ENCODE measurements at regions not wholly inside any gene's neighbourhood (a gene's known extent, or its start where the extent isn't known, plus 50 kb on each side); places are given as distances from the start of the nearest gene placed in this dataset.

DNA sequence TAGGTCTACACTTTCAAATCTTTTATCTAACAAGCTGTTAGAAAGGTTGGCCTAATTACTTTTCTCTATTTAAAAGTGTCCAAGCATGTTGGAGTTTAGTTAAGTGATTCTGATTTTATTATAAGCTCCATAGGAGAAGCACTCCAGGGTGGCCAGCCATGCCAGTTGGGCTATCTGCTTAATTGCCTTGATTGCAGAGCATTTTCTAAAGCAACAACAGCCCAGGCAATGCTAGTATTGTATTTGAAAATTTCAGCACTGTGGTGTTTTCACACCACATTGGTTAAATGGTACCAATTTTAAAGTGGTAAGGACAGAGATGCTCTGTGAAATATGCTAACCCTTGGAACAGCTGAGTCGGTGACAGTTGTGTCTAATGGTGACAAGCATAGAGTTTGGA, 510.5 kb upstream of the CDH8 start:
- Histone ChIP-seq H3K4me2 (ENCODE audit: low read length) (no peak overlapping the region), H3K79me2 (ENCODE audit: control insufficient read depth, low read length) (no peaks in the 10 kb centered on the region), H3K9me2 (replicated peaks; ENCODE audit: control insufficient read depth, low read length) (no peaks in the 10 kb centered on the region), H3K9me3 (ENCODE audit: control insufficient read depth, insufficient read depth, low read length) (no peaks in the 10 kb centered on the region), H3K4me1 (ENCODE audit: control insufficient read depth, low read length) (no peaks in the 10 kb centered on the region), H3F3A (ENCODE audit: control insufficient read depth, insufficient read depth) (no peaks in the 10 kb centered on the region), H3K4me3 (ENCODE audit: low read length) (no peak overlapping the region), H3K36me3 (ENCODE audit: control insufficient read depth, low read length) (no peaks in the 10 kb centered on the region), H4K20me1 (ENCODE audit: control insufficient read depth, insufficient read depth, low read depth, low read length) (no peaks in the 10 kb centered on the region), H3K27me3 (ENCODE audit: control insufficient read depth, low read length) (no peaks in the 10 kb centered on the region), H3K27ac (ENCODE audit: low read depth, low read length) (no peak overlapping the region)
- TF ChIP-seq EZH2phosphoT487 (IDR thresholded peaks at IDR 0.05; ENCODE audit: borderline replicate concordance, low read length): no peak
- TF ChIP-seq, protein P1, sequence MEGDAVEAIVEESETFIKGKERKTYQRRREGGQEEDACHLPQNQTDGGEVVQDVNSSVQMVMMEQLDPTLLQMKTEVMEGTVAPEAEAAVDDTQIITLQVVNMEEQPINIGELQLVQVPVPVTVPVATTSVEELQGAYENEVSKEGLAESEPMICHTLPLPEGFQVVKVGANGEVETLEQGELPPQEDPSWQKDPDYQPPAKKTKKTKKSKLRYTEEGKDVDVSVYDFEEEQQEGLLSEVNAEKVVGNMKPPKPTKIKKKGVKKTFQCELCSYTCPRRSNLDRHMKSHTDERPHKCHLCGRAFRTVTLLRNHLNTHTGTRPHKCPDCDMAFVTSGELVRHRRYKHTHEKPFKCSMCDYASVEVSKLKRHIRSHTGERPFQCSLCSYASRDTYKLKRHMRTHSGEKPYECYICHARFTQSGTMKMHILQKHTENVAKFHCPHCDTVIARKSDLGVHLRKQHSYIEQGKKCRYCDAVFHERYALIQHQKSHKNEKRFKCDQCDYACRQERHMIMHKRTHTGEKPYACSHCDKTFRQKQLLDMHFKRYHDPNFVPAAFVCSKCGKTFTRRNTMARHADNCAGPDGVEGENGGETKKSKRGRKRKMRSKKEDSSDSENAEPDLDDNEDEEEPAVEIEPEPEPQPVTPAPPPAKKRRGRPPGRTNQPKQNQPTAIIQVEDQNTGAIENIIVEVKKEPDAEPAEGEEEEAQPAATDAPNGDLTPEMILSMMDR (IDR thresholded peaks at IDR 0.05; ENCODE audit: low read depth, low read length, poor library complexity, severe bottlenecking): no peak

DNA sequence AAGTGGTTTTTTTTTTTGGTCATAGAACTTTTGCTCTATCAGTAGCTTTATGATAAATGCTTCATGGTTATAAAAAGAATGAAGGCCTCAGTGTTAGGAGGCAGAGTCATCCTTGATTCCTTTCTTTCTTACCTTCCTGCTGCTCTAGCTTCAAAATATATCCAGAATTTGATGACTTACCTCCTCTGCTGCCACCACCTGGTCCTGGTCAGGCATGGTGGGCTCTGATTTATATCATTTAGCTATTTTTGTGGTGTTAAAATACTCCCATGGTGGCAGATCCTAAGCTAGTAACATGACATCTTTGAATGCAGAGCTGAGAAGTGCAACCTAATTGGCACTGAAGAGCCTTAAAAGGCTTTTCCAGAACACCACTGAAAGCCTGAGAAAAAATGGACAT, 508.8 kb upstream of the CDH8 start:
- H3K9me2 ChIP-seq (replicated peaks; ENCODE audit: control insufficient read depth, low read length): no peaks in the 10 kb centered on the region
- no peaks in the 10 kb centered on the region for H3F3A ChIP-seq (ENCODE audit: control insufficient read depth, insufficient read depth)
- H3K27ac ChIP-seq (ENCODE audit: low read depth, low read length): no peak overlapping the region
- no peaks in the 10 kb centered on the region for H3K9me3 ChIP-seq (ENCODE audit: control insufficient read depth, insufficient read depth, low read length)
- H3K27me3 ChIP-seq (ENCODE audit: control insufficient read depth, low read length): no peaks in the 10 kb centered on the region
- no peaks in the 10 kb centered on the region for H3K4me1 ChIP-seq (ENCODE audit: control insufficient read depth, low read length)
- TF ChIP-seq, protein P1 (IDR thresholded peaks at IDR 0.05; ENCODE audit: low read depth, low read length, poor library complexity, severe bottlenecking): no peak
- TF ChIP-seq EZH2phosphoT487 (IDR thresholded peaks at IDR 0.05; ENCODE audit: borderline replicate concordance, low read length): no peak
- no peaks in the 10 kb centered on the region for H3K79me2 ChIP-seq (ENCODE audit: control insufficient read depth, low read length)
- no peaks in the 10 kb centered on the region for H4K20me1 ChIP-seq (ENCODE audit: control insufficient read depth, insufficient read depth, low read depth, low read length)
- no peaks in the 10 kb centered on the region for H3K36me3 ChIP-seq (ENCODE audit: control insufficient read depth, low read length)
- no peak overlapping the region for H3K4me3 ChIP-seq (ENCODE audit: low read length)
- no peak overlapping the region for H3K4me2 ChIP-seq (ENCODE audit: low read length)

DNA sequence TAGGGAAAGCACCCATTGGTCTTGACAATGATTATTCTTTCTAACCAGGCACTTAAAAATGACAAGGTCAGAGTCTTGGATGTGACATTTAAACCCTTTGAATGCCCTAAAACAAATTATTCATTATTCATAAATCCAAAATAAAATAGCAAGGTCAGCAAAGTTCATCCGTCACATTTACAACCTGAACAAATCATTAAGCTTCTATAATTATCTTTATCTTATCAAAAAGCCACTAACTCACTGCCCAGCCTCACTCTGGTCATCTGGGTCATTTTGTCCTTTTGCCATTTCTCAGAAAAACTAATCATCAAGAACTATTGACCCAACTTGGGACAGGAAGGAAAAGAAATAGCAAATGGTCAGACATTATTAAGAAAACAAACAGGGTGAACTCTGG, 507.3 kb upstream of the CDH8 start:
- no peaks in the 10 kb centered on the region for H3K27me3 ChIP-seq (ENCODE audit: control insufficient read depth, low read length)
- no peak overlapping the region for H3K27ac ChIP-seq (ENCODE audit: low read depth, low read length)
- no peak for TF ChIP-seq EZH2phosphoT487 (IDR thresholded peaks at IDR 0.05; ENCODE audit: borderline replicate concordance, low read length)
- TF ChIP-seq, protein P1 (IDR thresholded peaks at IDR 0.05; ENCODE audit: low read depth, low read length, poor library complexity, severe bottlenecking): no peak
- no peaks in the 10 kb centered on the region for H3K4me1 ChIP-seq (ENCODE audit: control insufficient read depth, low read length)
- no peaks in the 10 kb centered on the region for H3K79me2 ChIP-seq (ENCODE audit: control insufficient read depth, low read length)
- no peaks in the 10 kb centered on the region for H3F3A ChIP-seq (ENCODE audit: control insufficient read depth, insufficient read depth)
- no peaks in the 10 kb centered on the region for H3K36me3 ChIP-seq (ENCODE audit: control insufficient read depth, low read length)
- no peaks in the 10 kb centered on the region for H3K9me3 ChIP-seq (ENCODE audit: control insufficient read depth, insufficient read depth, low read length)
- H3K4me3 ChIP-seq (ENCODE audit: low read length): no peak overlapping the region
- H3K9me2 ChIP-seq (replicated peaks; ENCODE audit: control insufficient read depth, low read length): no peaks in the 10 kb centered on the region
- H4K20me1 ChIP-seq (ENCODE audit: control insufficient read depth, insufficient read depth, low read depth, low read length): no peaks in the 10 kb centered on the region
- H3K4me2 ChIP-seq (ENCODE audit: low read length): no peak overlapping the region

DNA sequence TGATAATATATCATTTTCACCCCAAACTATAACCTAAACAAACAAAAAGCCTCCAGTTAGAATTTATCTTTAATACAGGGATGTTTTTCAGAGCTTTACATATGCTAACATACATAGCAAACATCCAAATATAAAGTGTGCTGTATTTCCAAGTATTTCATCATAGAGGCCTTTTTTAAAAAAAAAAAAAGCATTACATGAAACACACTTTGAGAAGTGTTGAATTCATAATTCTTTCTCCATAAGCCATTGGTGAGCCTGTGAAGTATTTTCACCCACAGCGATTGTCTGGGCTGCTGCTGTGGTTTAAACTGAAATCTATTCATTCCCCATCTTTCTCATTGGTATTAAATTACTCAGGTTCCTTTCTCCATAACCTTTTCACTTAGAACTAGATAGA, 503.4 kb upstream of the CDH8 start:
- H3K4me3 ChIP-seq (ENCODE audit: low read length): no peak overlapping the region
- H3K27ac ChIP-seq (ENCODE audit: low read depth, low read length): no peak overlapping the region
- H3K4me2 ChIP-seq (ENCODE audit: low read length): no peak overlapping the region
- H3K9me2 ChIP-seq (replicated peaks; ENCODE audit: control insufficient read depth, low read length): no peaks in the 10 kb centered on the region
- no peaks in the 10 kb centered on the region for H3K9me3 ChIP-seq (ENCODE audit: control insufficient read depth, insufficient read depth, low read length)
- H3K4me1 ChIP-seq (ENCODE audit: control insufficient read depth, low read length): no peaks in the 10 kb centered on the region
- H3K27me3 ChIP-seq (ENCODE audit: control insufficient read depth, low read length): no peaks in the 10 kb centered on the region
- no peaks in the 10 kb centered on the region for H3K36me3 ChIP-seq (ENCODE audit: control insufficient read depth, low read length)
- H3F3A ChIP-seq (ENCODE audit: control insufficient read depth, insufficient read depth): no peaks in the 10 kb centered on the region
- TF ChIP-seq EZH2phosphoT487 (IDR thresholded peaks at IDR 0.05; ENCODE audit: borderline replicate concordance, low read length): no peak
- TF ChIP-seq, protein P1 (IDR thresholded peaks at IDR 0.05; ENCODE audit: low read depth, low read length, poor library complexity, severe bottlenecking): no peak
- no peaks in the 10 kb centered on the region for H4K20me1 ChIP-seq (ENCODE audit: control insufficient read depth, insufficient read depth, low read depth, low read length)
- no peaks in the 10 kb centered on the region for H3K79me2 ChIP-seq (ENCODE audit: control insufficient read depth, low read length)

Data from DOHH2 (cell line).